ENCODE measurements at regions not wholly inside any gene's neighbourhood (a gene's known extent, or its start where the extent isn't known, plus 50 kb on each side); places are given as distances from the start of the nearest gene placed in this dataset.

GRCh38 chr14:95635051-95635450 lies 51.2 kb upstream of the TCL1B start:
- TF ChIP-seq POLR2A (IDR thresholded peaks at IDR 0.05) = no peak
- no peak for TF ChIP-seq CTCF (IDR thresholded peaks at IDR 0.05)
